NCI-H146 (cell line): ENCODE measurements at regions not wholly inside any gene's neighbourhood (a gene's known extent, or its start where the extent isn't known, plus 50 kb on each side); places are given as distances from the start of the nearest gene placed in this dataset.

ENCODE experiments used
- DNase-seq: peaks from one replicate; lab custom pipeline; 2025; lab: John Stamatoyannopoulos, UW

DNA sequence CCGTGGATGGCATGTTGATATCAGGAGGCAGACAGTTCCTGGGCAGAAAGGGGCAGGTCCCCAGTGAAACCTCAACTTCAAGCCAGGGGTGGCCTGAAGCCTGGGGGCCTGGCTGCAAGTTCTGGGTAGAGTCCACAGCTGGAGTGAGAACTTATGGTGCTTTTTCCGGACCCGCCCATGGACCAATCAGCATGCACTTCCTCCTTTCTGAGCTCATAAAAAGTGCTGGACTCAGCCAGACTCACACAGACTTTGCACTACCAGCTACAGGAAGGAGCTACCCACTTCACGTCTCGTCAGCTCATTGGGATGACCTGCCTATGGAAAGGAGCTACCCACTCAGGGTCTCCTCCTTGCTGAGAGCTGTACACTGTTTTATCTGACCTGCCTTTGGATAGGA, 183.1 kb upstream of the MC4R start:
- DNase-seq = no peak

DNA sequence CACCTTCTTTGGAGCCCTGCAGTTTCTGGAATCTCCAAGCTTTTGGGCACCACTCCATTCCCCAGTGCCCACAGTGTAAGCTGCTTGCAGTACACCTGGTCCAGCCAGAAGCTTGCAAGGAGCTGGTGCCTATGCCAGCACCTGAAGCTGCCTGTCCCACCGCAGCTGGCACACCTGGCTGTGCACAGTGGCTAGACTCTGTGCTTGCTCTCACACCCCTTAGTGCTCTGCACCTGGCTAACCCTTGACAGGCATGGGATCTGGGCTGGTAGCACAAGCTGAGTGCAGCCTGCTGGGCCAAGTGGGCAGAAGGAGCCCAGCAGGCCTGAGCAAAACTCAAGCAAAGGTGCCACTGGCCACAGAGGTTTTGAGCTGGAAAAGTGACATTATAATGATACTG, 183.8 kb upstream of the MC4R start:
- no peak for DNase-seq

DNA sequence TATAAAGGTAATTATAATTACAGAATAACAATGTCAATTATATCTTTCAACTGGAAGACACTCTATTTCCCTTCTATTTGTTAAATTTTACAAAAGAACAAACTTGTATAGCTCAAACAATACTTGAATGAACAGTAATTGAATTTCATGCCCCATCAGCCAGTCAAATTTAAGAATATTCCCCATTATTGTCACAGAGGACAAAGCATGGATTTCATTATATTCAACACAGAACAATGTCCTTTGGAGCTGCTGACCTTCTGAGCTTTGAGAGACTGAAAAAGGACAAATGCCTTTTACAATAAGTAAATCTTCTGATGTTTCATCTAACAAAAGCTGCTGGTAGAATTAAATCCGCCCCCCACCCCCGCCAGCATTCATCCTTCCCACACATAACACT, 187.5 kb upstream of the MC4R start:
- no peak for DNase-seq

DNA sequence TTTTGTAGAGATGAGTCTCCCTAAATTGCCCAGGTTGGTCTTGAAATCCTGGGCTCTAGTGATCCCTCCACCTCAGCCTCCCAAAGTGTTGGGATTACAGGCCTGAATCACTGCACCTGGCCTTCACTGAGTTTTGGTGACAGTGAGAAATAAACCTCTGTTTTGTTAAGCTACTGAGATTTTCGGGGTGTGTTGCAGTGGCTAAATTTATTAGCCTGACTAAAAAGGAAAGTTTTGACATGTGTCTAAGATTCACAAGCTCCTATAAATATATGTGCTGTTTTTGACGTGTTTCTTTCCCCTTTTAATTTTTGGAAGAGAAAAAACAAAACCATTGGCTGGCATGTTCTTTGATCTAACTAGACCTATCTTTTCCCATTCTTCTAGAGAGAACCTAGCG, 190.5 kb upstream of the MC4R start:
- no peak for DNase-seq

DNA sequence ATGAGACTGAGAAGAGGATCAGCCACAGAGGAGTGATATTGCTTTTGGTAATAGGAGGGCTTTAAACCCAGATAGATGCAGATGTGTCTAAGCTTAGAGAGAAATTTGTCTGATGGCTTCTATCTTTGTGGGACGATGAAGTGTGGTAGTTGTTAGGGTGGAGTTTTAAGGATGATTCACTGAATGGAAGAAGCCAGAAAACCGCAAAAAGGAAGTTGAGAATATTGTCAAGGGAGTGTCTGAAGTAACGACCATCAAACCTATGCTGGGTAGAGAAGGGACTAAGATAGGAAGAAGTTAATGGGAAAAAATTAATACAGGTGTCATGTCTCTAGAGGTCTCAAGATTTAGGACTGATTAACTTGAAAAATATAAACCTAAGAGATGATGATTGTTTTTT, 195.6 kb upstream of the MC4R start:
- DNase-seq = no peak

DNA sequence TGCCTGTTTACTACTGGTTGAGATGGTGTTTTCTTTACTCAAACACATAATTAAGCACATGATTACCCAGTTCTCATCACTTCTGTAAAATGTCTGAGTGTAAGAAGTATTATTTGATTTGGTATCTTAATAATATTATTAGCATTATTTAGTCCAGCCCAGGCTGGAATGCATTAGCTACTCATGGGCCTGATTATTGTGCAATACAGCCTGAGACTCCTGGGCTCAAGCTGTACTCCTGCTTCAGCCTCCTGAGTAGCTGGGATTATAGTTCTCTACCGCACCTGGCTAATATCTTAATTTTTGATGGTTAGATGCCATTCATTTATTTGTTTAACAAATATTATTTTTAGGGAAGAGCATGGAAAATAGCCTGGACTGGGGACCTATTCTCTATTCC, 197.6 kb upstream of the MC4R start:
- no peak for DNase-seq

DNA sequence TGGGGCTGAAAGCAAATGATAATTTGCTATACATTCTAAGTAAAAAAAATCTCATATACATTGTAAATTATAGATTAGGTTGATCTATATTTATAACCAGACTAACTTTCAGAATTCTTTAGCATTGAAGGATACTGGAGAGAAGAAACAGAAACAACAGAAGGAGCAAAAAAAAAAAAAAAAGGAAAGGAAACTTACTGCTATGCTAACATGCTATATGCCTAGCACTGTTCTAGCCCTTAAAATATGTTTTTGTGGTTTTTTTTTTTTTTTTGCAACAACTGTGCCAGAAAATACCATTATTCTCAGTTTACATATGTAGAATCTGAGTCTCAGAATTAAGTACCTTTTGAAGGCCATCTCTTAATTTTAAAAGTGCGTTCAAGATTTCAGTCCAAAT, 204.9 kb upstream of the MC4R start:
- DNase-seq = no peak

DNA sequence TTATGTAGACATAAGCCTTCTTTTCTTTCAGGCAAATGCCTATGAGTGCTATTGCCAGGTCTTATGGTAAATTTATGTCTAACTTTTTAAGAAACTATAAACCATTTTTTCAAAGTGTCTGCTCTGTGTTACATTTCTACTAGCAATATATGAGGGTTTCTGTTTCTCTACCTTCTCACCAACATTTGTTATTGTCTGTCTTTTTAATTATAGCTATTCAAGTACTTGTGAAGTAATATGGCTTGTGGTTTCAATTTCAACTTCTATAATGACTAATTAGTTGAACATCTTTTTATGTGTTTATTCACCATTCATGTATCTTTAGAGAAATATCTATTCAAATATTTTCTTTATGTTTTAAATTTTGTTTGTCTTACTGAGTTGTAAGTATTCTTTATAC, 213.1 kb upstream of the MC4R start:
- no peak for DNase-seq

DNA sequence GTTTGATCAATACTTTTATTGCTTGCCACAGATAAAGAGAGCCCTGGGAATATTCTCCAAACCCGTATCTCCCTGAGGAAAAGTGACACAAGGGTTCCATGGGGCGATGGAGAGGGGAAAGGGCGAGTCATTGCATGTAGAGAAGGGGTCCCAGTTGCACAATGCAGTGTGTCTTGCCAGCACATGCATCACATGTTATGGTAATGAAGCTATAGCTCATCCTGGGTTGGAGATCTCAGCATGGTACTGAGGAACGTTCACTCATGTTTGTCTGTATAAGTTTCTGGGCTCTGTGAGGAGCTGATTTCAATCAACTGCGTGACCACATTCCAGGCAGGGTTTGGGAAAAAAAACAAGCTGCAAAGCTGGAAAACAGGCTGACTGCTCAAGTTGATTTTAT, 220.7 kb upstream of the MC4R start:
- no peak for DNase-seq

DNA sequence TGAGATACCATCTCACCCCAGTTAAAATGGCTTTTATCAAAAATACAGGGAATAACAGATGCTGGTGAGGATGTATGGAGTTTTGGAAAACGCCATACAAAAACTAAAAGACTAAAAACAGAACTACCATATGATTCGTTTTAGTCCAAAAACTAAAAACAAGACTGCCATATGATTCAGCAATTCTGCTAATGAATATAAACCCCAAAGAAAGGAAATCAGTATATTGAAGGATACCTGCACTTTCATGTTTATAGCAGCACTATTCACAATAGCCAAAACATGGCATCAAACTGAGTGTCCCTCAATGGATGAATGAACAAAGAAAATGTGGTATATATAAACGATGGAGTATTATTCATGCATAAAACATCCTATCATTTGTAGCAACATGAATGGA, 224.4 kb upstream of the MC4R start:
- DNase-seq = no peak

DNA sequence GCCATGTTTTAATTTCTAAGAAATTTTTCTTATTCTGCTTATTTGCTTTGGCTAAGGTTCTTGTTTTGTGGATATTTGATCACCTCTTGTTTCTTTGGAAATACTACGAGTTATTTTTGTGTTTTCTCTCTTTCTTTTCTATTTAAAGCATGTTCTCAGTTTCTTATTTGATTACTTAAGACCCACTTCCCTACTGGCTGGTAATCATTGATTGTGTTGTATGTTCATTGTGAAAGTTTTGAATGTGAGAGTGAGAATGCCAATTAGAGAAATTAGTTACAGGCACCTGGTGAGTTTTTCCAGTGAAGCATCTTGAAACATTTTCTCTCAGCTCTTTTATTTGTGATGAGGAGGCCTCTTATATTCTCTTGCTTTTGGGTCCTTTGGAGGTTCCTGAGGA, 226.7 kb upstream of the MC4R start:
- DNase-seq = no peak

DNA sequence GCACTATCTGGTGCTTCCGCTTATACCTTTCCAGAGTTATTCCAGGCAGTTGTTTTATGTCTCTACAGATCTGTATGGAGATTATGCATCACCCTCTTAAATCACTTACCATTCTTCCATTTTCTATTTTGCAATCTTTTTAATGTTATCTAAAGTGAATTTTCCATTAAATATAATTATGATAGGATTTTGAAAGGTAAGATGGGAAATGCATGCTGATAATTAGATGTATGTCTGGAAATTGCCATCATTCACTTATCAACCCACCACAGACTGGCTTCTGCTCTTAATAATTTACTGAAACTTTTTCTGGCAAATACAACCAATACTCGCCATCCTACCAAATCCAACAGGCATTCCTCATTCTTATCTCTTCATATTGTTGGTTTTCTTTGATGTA, 227.4 kb upstream of the MC4R start:
- no peak for DNase-seq

DNA sequence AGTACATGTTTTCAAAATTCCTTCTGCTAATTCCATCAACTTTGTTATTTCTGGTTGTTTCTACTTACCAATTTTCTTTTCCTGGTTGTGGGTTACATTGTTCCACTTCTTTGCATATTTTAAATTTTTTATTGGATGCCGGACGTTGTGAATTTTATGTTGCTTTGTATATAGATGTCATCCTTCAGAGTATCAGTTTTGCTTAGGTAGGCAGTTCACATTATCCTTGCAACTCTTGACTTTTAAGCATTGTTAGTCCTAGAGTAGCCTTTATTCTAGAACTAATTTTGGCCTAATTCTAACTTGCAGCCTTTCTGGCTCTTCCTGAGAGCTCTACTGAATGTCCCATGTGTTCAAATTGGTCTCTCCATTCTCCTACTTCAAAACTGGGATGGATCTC, 228.7 kb upstream of the MC4R start:
- DNase-seq = no peak

DNA sequence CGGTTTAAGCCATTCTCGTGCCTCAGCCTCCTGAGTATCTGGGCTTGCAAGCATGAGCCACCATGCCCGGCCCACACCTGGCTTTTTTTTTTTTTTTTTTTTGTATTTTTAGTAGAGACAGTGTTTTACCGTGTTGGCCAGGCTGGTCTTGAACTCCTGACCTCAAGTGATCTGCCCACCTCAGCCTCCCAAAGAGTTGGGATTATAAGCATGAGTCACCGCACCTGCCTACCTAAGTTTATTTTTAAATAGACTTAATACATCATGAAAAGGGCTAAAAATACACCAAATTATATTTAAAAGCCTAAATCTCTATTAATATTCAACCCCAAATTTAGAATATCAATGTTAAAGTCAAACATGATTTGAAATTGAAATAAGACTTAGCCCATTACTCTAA, 250.8 kb upstream of the MC4R start:
- no peak for DNase-seq

DNA sequence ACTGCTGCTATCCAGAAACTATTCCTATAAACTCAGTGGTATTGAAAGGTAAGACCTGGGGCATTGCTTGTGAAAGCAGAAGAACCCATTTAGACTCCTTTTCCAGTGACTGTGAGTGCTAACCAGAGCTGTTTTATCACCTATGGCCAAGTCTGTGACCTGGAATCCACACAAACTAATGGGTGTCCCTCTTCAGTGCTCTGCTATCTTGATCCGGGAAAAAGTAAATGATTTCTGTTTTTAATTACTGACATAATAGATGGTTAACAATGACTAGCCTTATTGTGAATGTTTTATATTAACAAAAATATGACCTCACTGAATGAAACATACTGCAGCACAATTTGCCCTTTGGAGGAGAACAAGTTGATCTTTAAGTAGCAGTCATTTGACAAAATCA, 251.6 kb upstream of the MC4R start:
- DNase-seq = no peak

DNA sequence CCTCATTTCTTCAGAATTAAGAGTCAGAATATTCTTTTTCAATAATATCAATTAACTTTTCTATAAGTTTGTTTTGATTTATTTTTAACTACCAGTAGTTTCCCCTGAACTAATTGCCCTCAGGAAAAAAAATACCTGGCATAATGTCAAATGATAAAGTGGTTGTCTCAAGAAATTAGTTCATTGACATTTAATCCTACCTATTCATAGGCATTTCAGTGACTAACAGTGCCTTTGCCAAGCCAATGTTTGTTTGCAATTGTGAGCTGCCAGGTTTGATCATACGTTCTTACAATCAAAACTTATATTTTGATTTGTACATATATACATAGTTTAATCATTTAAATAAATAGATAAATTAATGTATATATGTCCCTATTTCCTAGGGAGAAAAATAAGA, 267.3 kb upstream of the MC4R start:
- no peak for DNase-seq

DNA sequence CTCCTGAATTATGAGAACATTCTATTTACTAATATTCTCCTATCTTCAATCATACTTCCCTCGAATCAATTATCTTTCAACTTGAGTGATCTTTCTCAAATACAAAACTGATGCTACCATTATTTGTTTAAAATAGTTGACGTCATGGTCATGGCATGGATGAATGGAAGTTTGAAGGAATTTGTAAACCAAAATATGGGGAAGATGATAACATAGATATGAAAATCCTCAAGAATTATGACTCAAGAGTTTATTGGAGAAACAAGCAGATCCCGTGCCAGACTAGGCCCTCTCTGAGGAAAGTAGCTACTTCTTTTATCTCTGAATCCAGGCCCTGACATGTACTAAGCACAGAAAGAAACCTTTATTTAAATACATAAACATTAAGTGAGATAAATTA, 270.4 kb upstream of the MC4R start:
- no peak for DNase-seq

DNA sequence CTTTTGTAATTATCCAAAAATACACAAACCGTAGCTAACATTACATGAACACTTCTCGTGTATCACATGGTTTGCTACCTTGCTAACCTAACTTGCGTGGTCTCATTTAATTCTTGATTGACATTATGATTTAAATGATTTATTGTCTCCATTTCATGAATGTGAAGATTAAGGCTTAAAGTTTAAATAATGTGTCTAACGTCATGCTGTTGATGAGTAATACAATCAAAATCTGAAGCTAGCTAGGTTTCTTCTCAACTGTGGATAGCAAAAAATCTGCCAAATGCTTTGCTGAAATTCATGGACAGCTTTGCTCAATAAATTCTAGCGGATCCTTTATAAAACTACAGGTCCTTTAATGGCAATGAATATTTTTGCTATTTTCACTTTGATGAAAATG, 274.1 kb upstream of the MC4R start:
- no peak for DNase-seq

DNA sequence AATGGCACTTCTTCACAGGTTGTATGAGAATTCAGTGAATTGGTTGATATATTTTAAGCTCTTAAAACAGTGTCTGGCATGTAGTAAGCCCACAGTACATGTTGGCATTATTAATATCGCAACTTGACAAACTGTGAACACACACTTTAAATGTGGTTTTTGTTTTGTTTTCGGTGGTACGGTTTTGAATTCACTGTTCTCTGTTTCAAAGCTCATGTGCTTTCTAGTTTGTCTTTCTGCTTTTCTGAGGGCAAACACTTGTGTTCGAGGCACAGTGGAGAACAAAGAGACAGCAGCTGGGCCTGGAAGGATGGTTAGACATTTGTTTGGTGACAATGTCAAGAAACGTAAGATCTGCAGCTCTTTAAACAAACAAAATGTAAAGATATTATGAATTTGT, 276.5 kb upstream of the MC4R start:
- DNase-seq = peak; percentile 60

DNA sequence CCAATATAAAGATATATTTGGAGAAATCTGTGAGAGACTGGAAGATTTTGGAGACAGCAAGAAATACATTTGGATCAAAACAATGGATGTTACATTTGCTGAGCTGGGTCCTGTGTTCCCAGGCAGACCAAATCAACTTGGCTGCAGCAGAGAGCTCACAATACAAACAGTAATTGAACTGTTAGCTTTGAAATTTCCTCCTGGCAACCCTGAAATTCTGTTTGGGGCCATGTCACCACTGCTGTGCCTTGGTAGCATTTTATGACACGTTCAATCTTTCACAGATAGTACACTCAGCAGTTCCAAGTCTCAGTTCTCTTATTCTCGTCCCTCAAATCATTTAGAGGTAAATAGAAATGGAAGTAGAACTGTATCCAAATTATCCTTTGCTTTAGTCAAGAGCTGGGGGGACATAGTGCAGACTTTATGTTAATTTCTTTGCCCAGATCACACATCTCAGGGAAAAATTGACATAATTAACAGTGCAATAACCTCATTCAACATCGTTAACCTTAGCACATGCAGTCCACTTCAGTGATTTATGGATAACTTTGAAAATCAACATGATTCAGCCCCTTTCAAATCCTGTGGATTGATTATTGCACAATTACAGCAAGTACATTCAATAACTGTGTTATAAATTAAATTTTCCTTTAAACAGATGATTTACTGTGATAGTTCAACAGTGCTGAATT, 277.4 kb upstream of the MC4R start:
- DNase-seq = peak; percentile 78

DNA sequence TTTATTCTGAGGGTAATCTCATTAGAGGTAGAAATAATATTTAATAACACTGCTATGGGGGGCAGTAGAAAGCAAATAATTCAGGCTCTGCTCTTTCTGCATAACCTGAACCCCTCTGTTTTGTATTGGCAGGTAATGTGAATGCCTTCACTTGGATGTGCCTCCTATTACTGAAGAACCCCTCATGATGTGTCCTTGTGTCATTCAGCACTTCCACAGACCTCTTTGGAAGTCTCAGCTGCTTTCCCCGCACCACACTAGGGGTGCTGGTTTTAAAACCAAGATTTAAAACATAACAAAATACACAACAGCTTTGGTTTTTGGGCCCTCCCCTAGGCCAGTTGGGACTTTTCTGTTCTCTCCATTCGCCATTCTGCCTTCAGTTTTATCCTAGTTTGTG, 281.7 kb upstream of the MC4R start:
- DNase-seq = no peak

DNA sequence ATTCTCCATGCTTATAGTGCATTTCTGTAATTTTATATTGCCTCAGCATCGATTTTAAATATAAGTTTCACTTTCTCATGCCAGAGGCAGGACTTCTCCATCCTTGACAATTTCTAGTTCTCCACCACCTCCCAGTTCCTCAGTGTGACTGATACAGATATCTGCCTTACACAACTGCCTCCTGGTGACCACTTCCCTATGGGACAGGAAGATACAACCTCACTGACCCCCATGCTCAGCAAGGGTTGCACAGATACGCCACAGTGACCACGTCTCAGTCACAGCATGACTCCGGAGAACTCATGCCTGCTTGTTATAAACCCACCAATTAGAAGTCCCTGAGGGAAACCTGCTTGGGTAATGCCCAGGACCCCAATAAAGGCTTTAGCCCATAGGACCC, 284.0 kb upstream of the MC4R start:
- DNase-seq = no peak

DNA sequence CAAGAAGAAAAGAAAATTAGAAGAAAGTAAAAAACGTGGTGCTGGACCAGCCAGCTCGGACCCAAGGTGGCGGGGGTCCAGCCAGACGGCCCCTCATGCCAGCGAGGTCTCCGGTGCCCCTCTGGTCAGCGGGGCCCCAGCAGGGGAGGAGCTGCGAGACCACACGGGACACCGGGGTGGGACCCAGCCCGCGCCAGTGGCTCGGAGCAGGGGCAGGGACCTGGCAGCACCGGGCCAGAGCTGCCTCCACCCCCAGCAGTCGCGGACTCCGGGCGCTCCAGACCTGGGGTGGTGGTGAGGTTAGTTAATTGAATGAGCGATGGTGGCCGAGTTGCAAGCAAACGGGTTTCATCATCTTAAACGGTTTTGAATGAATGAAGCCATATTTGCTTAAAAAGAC, 289.9 kb upstream of the MC4R start:
- DNase-seq = no peak

DNA sequence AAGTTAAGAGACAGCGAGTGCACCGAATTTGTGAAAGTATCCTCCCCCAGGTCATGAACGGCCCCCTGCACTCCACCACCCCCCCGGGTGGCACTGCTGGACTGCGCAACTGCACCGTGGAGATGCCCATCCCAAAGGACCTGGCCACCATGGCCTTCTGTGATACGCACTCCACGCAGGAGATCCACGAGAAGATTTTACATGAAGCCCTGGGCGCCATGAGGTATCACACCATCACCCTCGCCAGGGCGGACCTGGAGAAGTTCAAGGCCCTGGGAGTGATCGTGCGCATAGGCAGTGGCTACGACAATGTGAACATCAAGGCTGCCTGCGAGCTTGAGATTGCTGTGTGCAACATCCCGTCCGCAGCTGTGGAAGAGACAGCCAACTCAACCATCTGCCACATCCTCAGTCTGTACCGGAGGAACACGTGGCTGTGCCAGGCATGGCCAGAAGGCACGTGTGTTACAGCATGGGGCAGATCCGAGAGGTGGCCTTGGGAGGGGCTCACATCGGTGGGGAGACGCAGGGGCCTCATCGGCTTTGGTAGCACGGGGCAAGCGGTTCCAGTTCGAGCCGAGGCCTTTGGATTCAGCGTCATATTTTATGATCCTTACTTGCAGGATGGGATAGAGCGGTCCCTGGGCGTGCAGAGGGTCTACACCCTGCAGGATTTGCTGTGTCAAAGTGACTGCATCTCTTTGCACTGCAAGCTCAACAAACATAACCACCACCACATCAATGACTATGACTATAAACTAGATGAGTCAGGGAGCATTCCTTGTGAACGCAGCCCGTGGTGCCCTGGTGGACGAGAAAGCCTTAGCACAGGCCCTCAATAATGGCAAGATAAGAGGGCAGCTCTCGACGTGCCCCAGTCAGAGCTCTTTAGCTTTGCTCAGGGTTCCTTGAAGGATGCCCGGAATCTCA, 290.8 kb upstream of the MC4R start:
- DNase-seq = no peak
